SK-N-SH (cell line): ENCODE measurements at regions not wholly inside any gene's neighbourhood (a gene's known extent, or its start where the extent isn't known, plus 50 kb on each side); places are given as distances from the start of the nearest gene placed in this dataset.

Experiments
- CTCF ChIP-seq: fragments of 200-600 bp; sonication (generic); IDR thresholded peaks from 2 replicates; pipeline ENCODE4 v1.6.1; 2017; ENCODE audit warnings: antibody characterized with exemption, mild to moderate bottlenecking, moderate library complexity
- EP300 ChIP-seq, 2 experiments: IDR thresholded peaks; 2 replicates each; pipeline versions ENCODE4 v1.4.0 to v1.6.1; 2012; ENCODE audit warnings: borderline replicate concordance in 1 of 2, low read depth in 1 of 2, low read length in 1 of 2
- MAX ChIP-seq: IDR thresholded peaks from 2 replicates; pipeline ENCODE4 v1.4.0; 2012; ENCODE audit warnings: low read depth
- MXI1 ChIP-seq: IDR thresholded peaks from 2 replicates; pipeline ENCODE4 v1.6.1; 2012; ENCODE audit warnings: mild to moderate bottlenecking, low read depth, low read length, improper control_type of control experiment
- NRF1 ChIP-seq: IDR thresholded peaks from 2 replicates; pipeline ENCODE4 v1.6.1; 2012; ENCODE audit warnings: low read depth, mild to moderate bottlenecking, low read length
- PBX3 ChIP-seq: IDR thresholded peaks from 2 replicates; pipeline ENCODE4; 2012
- POLR2AphosphoS5 ChIP-seq: IDR thresholded peaks from 2 replicates; pipeline ENCODE4 v1.6.1; 2012; ENCODE audit warnings: low read depth, low read length
- RAD21 ChIP-seq: IDR thresholded peaks from 2 replicates; pipeline ENCODE4 v1.6.1; 2012; ENCODE audit warnings: mild to moderate bottlenecking, low read length
- SIN3A ChIP-seq: IDR thresholded peaks from 2 replicates; pipeline ENCODE4 v1.6.1; 2012; ENCODE audit warnings: low read depth, mild to moderate bottlenecking, low read length, moderate library complexity, borderline replicate concordance

DNA sequence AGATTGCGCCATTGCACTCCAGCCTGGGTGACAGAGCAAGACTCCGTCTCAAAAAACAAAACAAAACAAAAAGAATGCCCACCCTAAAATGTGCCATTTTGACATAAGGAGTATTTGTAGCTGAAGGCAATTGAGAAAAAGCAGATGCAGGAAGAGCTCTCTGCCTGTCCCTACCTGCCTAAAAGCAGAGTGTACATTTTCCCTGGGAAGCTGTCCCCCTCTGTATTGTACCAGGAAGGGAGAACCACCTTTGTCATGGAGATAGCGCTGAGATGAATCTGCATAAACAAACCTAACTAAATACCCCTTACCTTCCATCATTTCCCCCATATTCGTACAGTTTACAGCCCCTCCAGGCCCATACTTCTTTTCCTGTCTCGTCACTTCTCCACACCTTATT lies 94.4 kb upstream of the SLC45A1 start:
- TF ChIP-seq PBX3 = no peak
- TF ChIP-seq RAD21 = no peak
- no peak for TF ChIP-seq CTCF
- TF ChIP-seq POLR2AphosphoS5 = no peak
- no peak for TF ChIP-seq MAX
- TF ChIP-seq MXI1 = no peak
- no peak for TF ChIP-seq SIN3A
- TF ChIP-seq EP300 (IDR thresholded peaks at IDR 0.05; ENCODE audit: borderline replicate concordance in 1 of 2, low read depth in 1 of 2, low read length in 1 of 2) = no peak
- TF ChIP-seq NRF1 = no peak
